ENCODE measurements at regions not wholly inside any gene's neighbourhood (a gene's known extent, or its start where the extent isn't known, plus 50 kb on each side); places are given as distances from the start of the nearest gene placed in this dataset.
A peak's percentile ranks its signal among the peaks of the same experiment; 100 is the strongest.
"Not testable (repeated sequence)": the region's sequence is repeated elsewhere in the genome, so short reads cannot be mapped to it uniquely, and the experiment has no call there.

- H3K27ac ChIP-seq; ATAC-seq (replicated peaks in 6 of 8); H3K4me1 ChIP-seq (replicated peaks in 1 of 2); H3K4me3 ChIP-seq; in situ Hi-C loops (cut with MboI; ENCODE audit: low pct_unique_long_range_greater_than_20kb in 2 of 9, low sequenced_read_pairs in 9 of 9, unreplicated experiment in 9 of 9): not testable (repeated sequence)
- 31 to 100% (median 80%) methylated on average over 1 to 7 of the region's 7 CpGs; no CpG with 5 or more reads in 3 of the 10 experiments for WGBS, 10 experiments
Observed at GRCh38 chr16:61091300-61091699, 944.9 kb downstream of the CDH8 start.

GRCh38 chr16:61083711-61084110 lies 952.5 kb downstream of the CDH8 start:
- 0 to 67% (median 25%) methylated on average over 1 of the region's 1 CpG; no CpG with 5 or more reads in 3 of the 10 experiments for WGBS, 10 experiments
- Histone ChIP-seq H3K4me1 (replicated peaks in 1 of 2) (peaks cover 0 to 3% of the 10 kb centered on the region in 2 donors), H3K4me3 (no peak overlapping the region), H3K27ac (no peak overlapping the region)
- in situ Hi-C loops (cut with MboI; ENCODE audit: low pct_unique_long_range_greater_than_20kb in 2 of 9, low sequenced_read_pairs in 9 of 9, unreplicated experiment in 9 of 9) = no loop called here
- ATAC-seq (replicated peaks in 6 of 8) = no peak

- ATAC-seq (replicated peaks in 6 of 8) = no peak
- in situ Hi-C loops (cut with MboI; ENCODE audit: low pct_unique_long_range_greater_than_20kb in 2 of 9, low sequenced_read_pairs in 9 of 9, unreplicated experiment in 9 of 9) = no loop called here
Observed at GRCh38 chr16:61074324-61074723, 961.9 kb downstream of the CDH8 start.

DNA sequence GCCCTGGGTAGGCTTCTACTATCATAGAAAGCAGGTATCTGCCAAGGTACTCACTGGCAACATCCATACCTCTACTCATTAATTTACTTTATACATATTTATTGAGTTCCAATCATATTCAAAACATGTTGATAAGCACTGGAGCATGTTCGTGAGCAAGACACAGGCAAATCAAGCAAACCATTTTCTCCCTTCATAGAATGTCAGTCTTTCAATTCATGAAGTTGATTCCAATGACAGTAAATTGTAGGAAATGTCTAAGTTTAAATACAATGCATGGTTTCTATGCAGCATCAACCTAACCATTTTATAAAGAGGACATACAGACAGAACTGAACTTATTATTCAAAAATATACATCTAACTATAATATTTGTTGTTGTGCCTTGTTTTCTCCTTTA lies 978.6 kb downstream of the CDH8 start:
- WGBS, 10 experiments = 0 to 100% (median 56%) methylated on average over 1 of the region's 1 CpG; no CpG with 5 or more reads in 4 of the 10 experiments
- no peak for ATAC-seq (replicated peaks in 6 of 8)
- Histone ChIP-seq H3K4me3 (no peak overlapping the region), H3K27ac (no peak overlapping the region), H3K4me1 (replicated peaks in 1 of 2) (no peaks in the 10 kb centered on the region)
- in situ Hi-C loops (cut with MboI; ENCODE audit: low pct_unique_long_range_greater_than_20kb in 2 of 9, low sequenced_read_pairs in 9 of 9, unreplicated experiment in 9 of 9) = no loop called here

More at GRCh38 chr16:61074324-61074723, 961.9 kb downstream of the CDH8 start:
- H3K27ac ChIP-seq = no peak overlapping the region
- H3K4me1 ChIP-seq (replicated peaks in 1 of 2) = no peaks in the 10 kb centered on the region
- no peak overlapping the region for H3K4me3 ChIP-seq
- WGBS, 10 experiments = 0 to 100% (median 67%) methylated on average over 1 to 2 of the region's 2 CpGs; no CpG with 5 or more reads in 1 of the 10 experiments

GRCh38 chr16:61050547-61050946 lies 985.7 kb downstream of the CDH8 start:
- ATAC-seq (replicated peaks in 6 of 8) = no peak
- Histone ChIP-seq H3K4me3 (no peak overlapping the region), H3K27ac (no peak overlapping the region), H3K4me1 (replicated peaks in 1 of 2) (no peaks in the 10 kb centered on the region)
- in situ Hi-C loops (cut with MboI; ENCODE audit: low pct_unique_long_range_greater_than_20kb in 2 of 9, low sequenced_read_pairs in 9 of 9, unreplicated experiment in 9 of 9) = no loop called here
- 0 to 72% (median 37%) methylated on average over 1 to 4 of the region's 11 CpGs; no CpG with 5 or more reads in 3 of the 10 experiments for WGBS, 10 experiments

DNA sequence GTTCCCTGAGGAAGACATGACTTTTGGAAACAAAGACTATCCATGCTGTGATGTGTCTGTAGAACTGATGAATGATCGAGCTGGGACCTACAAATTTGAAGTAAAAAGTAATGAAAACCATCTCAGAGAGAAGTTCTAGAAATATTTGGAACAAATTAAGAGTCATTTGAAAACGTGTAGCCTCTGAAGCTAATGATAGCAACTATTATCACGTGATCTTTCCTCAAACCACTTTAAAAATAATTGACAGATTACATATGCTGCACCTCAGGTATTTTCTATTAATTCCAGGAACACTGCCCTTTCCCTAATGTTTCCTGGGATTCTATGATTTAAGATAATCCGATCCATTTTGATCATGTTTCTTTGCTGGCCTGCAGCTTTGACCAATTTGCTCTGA lies 990.3 kb downstream of the CDH8 start:
- Histone ChIP-seq H3K4me3 (no peak overlapping the region), H3K4me1 (replicated peaks in 1 of 2) (peaks cover 0 to 10% of the 10 kb centered on the region in 2 donors), H3K27ac (no peak overlapping the region)
- WGBS, 10 experiments = 0 to 61% (median 19%) methylated on average over 3 to 4 of the region's 4 CpGs
- no peak for ATAC-seq (replicated peaks in 6 of 8)
- in situ Hi-C loops (cut with MboI; ENCODE audit: low pct_unique_long_range_greater_than_20kb in 2 of 9, low sequenced_read_pairs in 9 of 9, unreplicated experiment in 9 of 9) = no loop called here

DNA sequence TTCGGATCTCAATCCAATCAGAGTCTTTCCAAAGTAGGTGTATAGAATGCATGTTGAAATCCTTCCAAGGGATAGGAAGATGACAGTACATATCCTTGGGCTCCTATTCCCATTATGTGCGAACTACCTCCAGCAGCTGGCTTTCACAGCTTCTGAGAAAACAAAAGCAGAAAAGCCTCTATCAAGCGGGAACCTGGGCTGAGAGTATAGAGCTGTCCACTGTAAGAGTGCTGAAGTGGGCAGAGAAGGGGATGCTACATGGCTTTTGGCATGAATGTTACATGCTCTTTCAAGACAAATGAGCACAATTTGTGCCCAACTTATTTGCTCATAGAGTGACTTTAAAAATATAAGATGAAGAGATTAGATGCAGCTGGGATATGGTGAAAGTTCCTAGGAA lies 993.5 kb downstream of the CDH8 start:
- H3K27ac ChIP-seq = no peak overlapping the region
- peaks cover 0 to 10% of the 10 kb centered on the region in 2 donors for H3K4me1 ChIP-seq (replicated peaks in 1 of 2)
- H3K4me3 ChIP-seq = no peak overlapping the region
- in situ Hi-C loops (cut with MboI; ENCODE audit: low pct_unique_long_range_greater_than_20kb in 2 of 9, low sequenced_read_pairs in 9 of 9, unreplicated experiment in 9 of 9) = no loop called here
- no peak for ATAC-seq (replicated peaks in 6 of 8)
- 0 to 58% (median 23%) methylated on average over 1 to 3 of the region's 3 CpGs; no CpG with 5 or more reads in 1 of the 10 experiments for WGBS, 10 experiments

DNA sequence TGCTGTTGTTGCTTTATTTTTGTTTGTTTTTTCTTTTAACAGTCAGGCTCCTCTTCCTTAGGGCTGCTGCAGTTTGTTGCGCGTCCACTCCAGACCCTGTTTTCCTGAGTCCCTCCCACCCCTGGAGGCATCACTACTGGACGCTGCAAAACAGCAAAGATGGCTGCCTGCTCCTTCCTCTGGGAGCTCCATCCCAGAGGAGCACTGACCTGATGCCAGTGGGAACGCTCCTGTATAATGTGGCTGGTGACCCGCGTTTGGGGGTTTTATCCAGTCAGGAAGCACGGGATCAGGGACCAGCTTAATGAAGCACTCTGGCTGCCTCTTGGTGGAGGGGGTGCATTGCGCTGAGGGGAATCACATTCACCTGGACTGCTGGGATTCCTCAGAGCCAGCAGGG lies 1005.6 kb downstream of the CDH8 start:
- no peak overlapping the region for H3K27ac ChIP-seq
- H3K4me1 ChIP-seq (replicated peaks in 1 of 2) = no peaks in the 10 kb centered on the region
- in situ Hi-C loops (cut with MboI; ENCODE audit: low pct_unique_long_range_greater_than_20kb in 2 of 9, low sequenced_read_pairs in 9 of 9, unreplicated experiment in 9 of 9) = no loop called here
- H3K4me3 ChIP-seq = no peak overlapping the region
- 0 to 100% (median 84%) methylated on average over 1 to 7 of the region's 8 CpGs; no CpG with 5 or more reads in 4 of the 10 experiments for WGBS, 10 experiments
- ATAC-seq (replicated peaks in 6 of 8) = no peak

- Histone ChIP-seq H3K27ac (no peak overlapping the region), H3K4me3 (no peak overlapping the region), H3K4me1 (replicated peaks in 1 of 2) (no peaks in the 10 kb centered on the region)
- WGBS, 10 experiments = 0 to 83% (median 50%) methylated on average over 1 to 3 of the region's 3 CpGs; no CpG with 5 or more reads in 1 of the 10 experiments
- no peak for ATAC-seq (replicated peaks in 6 of 8)
- in situ Hi-C loops (cut with MboI; ENCODE audit: low pct_unique_long_range_greater_than_20kb in 2 of 9, low sequenced_read_pairs in 9 of 9, unreplicated experiment in 9 of 9) = no loop called here
Observed at GRCh38 chr16:61024180-61024900, 1011.9 kb downstream of the CDH8 start.

DNA sequence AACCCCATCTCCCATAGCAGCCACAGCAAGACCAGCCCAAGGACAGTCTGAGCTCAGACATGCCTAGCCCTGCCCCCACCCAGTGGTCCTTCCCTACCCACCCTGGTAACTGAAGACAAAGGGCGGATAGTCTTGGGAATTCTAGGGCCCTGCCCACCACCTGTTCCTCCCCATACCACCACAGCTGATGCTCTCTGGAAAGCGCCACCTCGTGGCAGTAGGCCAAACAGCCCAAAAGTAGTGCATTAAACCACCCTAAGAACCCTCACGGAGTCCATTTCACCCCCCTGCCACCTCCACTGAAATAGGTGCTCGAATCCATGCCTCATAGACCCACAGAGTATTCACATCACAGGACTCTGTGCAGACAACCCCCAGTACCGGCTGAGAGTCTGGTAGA lies 1021.4 kb downstream of the CDH8 start:
- in situ Hi-C loops (cut with MboI; ENCODE audit: low pct_unique_long_range_greater_than_20kb in 2 of 9, low sequenced_read_pairs in 9 of 9, unreplicated experiment in 9 of 9) = no loop called here
- H3K4me1 ChIP-seq (replicated peaks in 1 of 2) = peaks cover 0 to 5% of the 10 kb centered on the region in 2 donors
- no peak for ATAC-seq (replicated peaks in 6 of 8)
- WGBS, 10 experiments = 19 to 100% (median 80%) methylated on average over 1 to 2 of the region's 6 CpGs; no CpG with 5 or more reads in 6 of the 10 experiments
- H3K4me3 ChIP-seq = no peak overlapping the region
- H3K27ac ChIP-seq = no peak overlapping the region

- Histone ChIP-seq H3K4me1 (replicated peaks in 1 of 2) (peaks cover 0 to 10% of the 10 kb centered on the region in 2 donors), H3K4me3 (no peak overlapping the region), H3K27ac (no peak overlapping the region)
- no peak for ATAC-seq (replicated peaks in 6 of 8)
- in situ Hi-C loops (cut with MboI; ENCODE audit: low pct_unique_long_range_greater_than_20kb in 2 of 9, low sequenced_read_pairs in 9 of 9, unreplicated experiment in 9 of 9) = no loop called here
- WGBS, 10 experiments = 0 to 97% (median 81%) methylated on average over 2 to 7 of the region's 8 CpGs; no CpG with 5 or more reads in 2 of the 10 experiments
Observed at GRCh38 chr16:61007694-61008093, 1028.5 kb downstream of the CDH8 start.

DNA sequence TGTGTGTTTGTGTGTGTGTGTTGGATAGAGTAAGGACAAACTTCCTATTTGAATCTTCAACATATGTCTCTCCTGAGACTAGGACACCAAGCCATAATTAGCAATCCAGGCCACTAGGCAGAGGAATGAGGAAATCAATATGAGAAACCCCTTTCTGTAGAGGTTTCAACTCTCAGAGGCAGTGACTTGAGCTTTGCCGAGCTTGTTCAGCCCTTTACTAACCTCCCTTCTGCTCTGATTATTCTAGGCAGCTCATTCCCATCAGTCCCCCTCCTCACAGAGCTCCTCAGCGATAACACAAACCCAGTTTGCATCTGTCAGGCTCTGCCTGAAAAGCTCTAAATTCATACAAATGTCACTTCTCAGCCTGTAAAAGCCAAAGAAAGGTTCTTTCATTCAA lies 1030.3 kb downstream of the CDH8 start:
- peaks cover 0 to 5% of the 10 kb centered on the region in 2 donors for H3K4me1 ChIP-seq (replicated peaks in 1 of 2)
- 0 to 80% (median 46%) methylated on average over 1 to 2 of the region's 2 CpGs; no CpG with 5 or more reads in 2 of the 10 experiments for WGBS, 10 experiments
- in situ Hi-C loops (cut with MboI; ENCODE audit: low pct_unique_long_range_greater_than_20kb in 2 of 9, low sequenced_read_pairs in 9 of 9, unreplicated experiment in 9 of 9) = no loop called here
- no peak overlapping the region for H3K4me3 ChIP-seq
- no peak overlapping the region for H3K27ac ChIP-seq
- ATAC-seq (replicated peaks in 6 of 8) = peak in 3 of 8 experiments; percentile 54 to 67 (median 61)

- Histone ChIP-seq H3K4me1 (replicated peaks in 1 of 2) (peaks cover 0 to 5% of the 10 kb centered on the region in 2 donors), H3K4me3 (no peak overlapping the region), H3K27ac (no peak overlapping the region)
- in situ Hi-C loops (cut with MboI; ENCODE audit: low pct_unique_long_range_greater_than_20kb in 2 of 9, low sequenced_read_pairs in 9 of 9, unreplicated experiment in 9 of 9) = no loop called here
- peak in 1 of 8 experiments; percentile 71 for ATAC-seq (replicated peaks in 6 of 8)
- 0 to 82% (median 50%) methylated on average over 1 to 4 of the region's 4 CpGs for WGBS, 10 experiments
Observed at GRCh38 chr16:61002479-61003204, 1033.6 kb downstream of the CDH8 start.
